Common myeloid progenitor, CD34-positive (primary cell): ENCODE measurements at regions not wholly inside any gene's neighbourhood (a gene's known extent, or its start where the extent isn't known, plus 50 kb on each side); places are given as distances from the start of the nearest gene placed in this dataset.

Experiments
- CTCF ChIA-PET: fragments of 350-600 bp; sonication (Branson Sonifier 250); formaldehyde crosslinking; loops from one replicate; lab custom pipeline; 2021; ENCODE audit warnings: antibody characterized with exemption; lab: Charles Lee
- POLR2A ChIA-PET: fragments of 350-600 bp; sonication (Branson Sonifier 250); formaldehyde crosslinking; loops from one replicate; lab custom pipeline; 2021; ENCODE audit warnings: antibody characterized with exemption; lab: Charles Lee
- DNase-seq, 3 donors: peaks; one replicate each; pipeline versions ENCODE4 v3.0.0 to v3.0.0-alpha.2; 2013
- H3K27ac ChIP-seq, 2 experiments: 1 replicate in 1 of 2; 2 replicates in 1 of 2; pipeline ENCODE4 v1.7.0; 2013; ENCODE audit warnings: inconsistent platforms in 2 of 2, low read length in 2 of 2, mild to moderate bottlenecking in 2 of 2, low read depth in 1 of 2, moderate library complexity in 1 of 2; ENCODE audit not compliant: severe bottlenecking in 2 of 2, insufficient read depth in 1 of 2, poor library complexity in 1 of 2
- H3K27me3 ChIP-seq, 5 experiments: replicated peaks in 2 of 5; 1 replicate in 3 of 5; 2 replicates in 2 of 5; pipeline versions ENCODE4 v1.6.1 to v1.7.0; 2013; ENCODE audit warnings: low read length in 4 of 5, mild to moderate bottlenecking in 2 of 5, moderate library complexity in 2 of 5, inconsistent platforms in 1 of 5; ENCODE audit not compliant: insufficient read depth in 5 of 5, control insufficient read depth in 4 of 5
- H3K36me3 ChIP-seq, 4 experiments: 1 replicate in 2 of 4; 2 replicates in 2 of 4; pipeline versions ENCODE4 v1.6.1 to v1.7.0; 2013; ENCODE audit warnings: low read length in 3 of 4, control low read depth in 1 of 4, mild to moderate bottlenecking in 1 of 4; ENCODE audit not compliant: control insufficient read depth in 4 of 4, insufficient read depth in 4 of 4
- H3K4me1 ChIP-seq, 4 experiments: 1 replicate in 3 of 4; 2 replicates in 1 of 4; pipeline versions ENCODE4 v1.6.1 to v1.7.1; 2013; ENCODE audit warnings: low read length in 3 of 4, mild to moderate bottlenecking in 3 of 4, control low read depth in 1 of 4, inconsistent platforms in 1 of 4, moderate library complexity in 1 of 4; ENCODE audit not compliant: control insufficient read depth in 4 of 4, insufficient read depth in 4 of 4; ENCODE audit errors: control extremely low read depth in 1 of 4
- H3K4me3 ChIP-seq, 7 experiments: 1 replicate in 4 of 7; 2 replicates in 3 of 7; pipeline versions ENCODE4 v1.5.1 to v1.7.0; 2013; ENCODE audit warnings: mild to moderate bottlenecking in 7 of 7, low read length in 6 of 7, moderate library complexity in 6 of 7, inconsistent platforms in 2 of 7, low read depth in 2 of 7, control low read depth in 1 of 7; ENCODE audit not compliant: insufficient read depth in 4 of 7, control insufficient read depth in 1 of 7; ENCODE audit errors: extremely low read depth in 1 of 7
- H3K9me3 ChIP-seq, 5 experiments: 1 replicate in 4 of 5; 2 replicates in 1 of 5; pipeline versions ENCODE4 v1.6.1 to v1.7.1; 2013; ENCODE audit warnings: low read length in 4 of 5, mild to moderate bottlenecking in 2 of 5, inconsistent platforms in 1 of 5, low read depth in 1 of 5, moderate library complexity in 1 of 5; ENCODE audit not compliant: control insufficient read depth in 4 of 5, insufficient read depth in 2 of 5; ENCODE audit errors: control extremely low read depth in 1 of 5
- WGBS: methylation state at CpG from one replicate; pipeline ENCODE4 v1.1.5; 2013; ENCODE audit not compliant: insufficient coverage; 5-methylcytosine and 5-hydroxymethylcytosine counted together

- POLR2A ChIA-PET: no interaction called here
- no peak for DNase-seq
- no peak overlapping the region for H3K27ac ChIP-seq
- no peak overlapping the region for H3K4me3 ChIP-seq
- no peaks in the 10 kb centered on the region for H3K36me3 ChIP-seq
- H3K27me3 ChIP-seq: peaks cover 0 to 5% (median 0%) of the 10 kb centered on the region in 5 experiments
- WGBS: 93% methylated on average over 3 of the region's 5 CpGs
- CTCF ChIA-PET: no interaction called here
- no peaks in the 10 kb centered on the region for H3K4me1 ChIP-seq
- H3K9me3 ChIP-seq: no peaks in the 10 kb centered on the region
These were observed 142.0 kb upstream of the IGSF21 start for GRCh38 chr1:17965515-17966100.

DNA sequence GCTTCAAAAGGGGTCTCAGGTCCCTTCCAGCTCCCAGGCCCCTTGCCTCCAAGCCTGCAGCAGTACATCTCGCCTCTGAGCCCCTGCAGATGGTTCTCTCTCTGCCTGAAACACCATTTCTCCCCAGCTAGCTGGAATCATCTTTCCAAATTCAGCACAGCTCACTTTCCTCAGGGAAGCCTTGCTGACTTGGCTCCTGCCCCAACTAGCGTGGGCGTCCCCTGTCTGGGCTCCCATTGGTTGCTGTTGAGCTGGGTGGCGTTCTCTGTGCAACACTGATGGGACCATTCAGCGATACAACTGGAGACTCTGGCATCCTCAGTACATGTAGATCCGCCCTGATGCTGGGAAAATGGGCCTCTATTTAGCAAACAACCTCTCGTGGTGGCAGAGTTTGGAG, 141.3 kb upstream of the IGSF21 start:
- ChIA-PET CTCF (no interaction called here), POLR2A (no interaction called here)
- H3K4me1 ChIP-seq: no peaks in the 10 kb centered on the region
- WGBS: 61% methylated on average over 5 of the region's 7 CpGs
- H3K4me3 ChIP-seq: no peak overlapping the region
- DNase-seq: no peak
- no peak overlapping the region for H3K27ac ChIP-seq
- no peaks in the 10 kb centered on the region for H3K9me3 ChIP-seq
- no peaks in the 10 kb centered on the region for H3K36me3 ChIP-seq
- peaks cover 0 to 3% (median 0%) of the 10 kb centered on the region in 5 experiments for H3K27me3 ChIP-seq

DNA sequence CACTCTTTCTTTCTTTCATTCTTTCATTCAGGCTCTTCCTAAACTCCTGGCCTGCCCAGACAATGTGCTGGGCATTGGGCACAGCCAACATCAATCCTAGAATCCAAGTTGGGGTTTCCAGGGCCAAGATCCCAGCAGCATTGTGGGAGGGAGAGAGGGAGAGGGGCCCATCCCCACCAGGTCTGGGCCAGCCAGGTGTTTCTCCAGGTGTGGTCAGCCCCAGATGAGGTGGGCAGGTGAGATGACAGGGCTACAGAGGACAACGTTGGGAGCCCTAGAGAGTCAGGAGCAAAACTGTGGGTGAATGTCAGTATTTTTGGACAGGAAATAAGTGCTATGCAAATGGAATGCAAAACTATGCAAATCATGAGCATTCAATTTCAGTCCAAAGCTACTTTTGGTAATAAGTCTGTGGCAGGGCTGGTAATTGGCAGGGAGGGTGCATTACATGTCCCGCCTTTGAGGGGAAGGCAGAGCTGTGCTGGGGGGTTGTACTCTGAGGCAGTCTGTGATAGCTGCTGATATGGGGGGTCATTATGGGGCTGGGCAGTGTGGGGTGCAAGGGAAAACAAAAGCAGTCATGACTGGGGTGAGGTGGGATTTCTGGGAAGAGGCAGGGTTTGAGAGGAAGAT, 139.9 kb upstream of the IGSF21 start:
- no peak for DNase-seq
- Histone ChIP-seq H3K27me3 (peaks cover 0 to 3% (median 0%) of the 10 kb centered on the region in 5 experiments), H3K9me3 (no peaks in the 10 kb centered on the region), H3K27ac (no peak overlapping the region), H3K36me3 (no peaks in the 10 kb centered on the region), H3K4me1 (no peaks in the 10 kb centered on the region), H3K4me3 (no peak overlapping the region)
- ChIA-PET CTCF (interaction anchor here (0.9 kb wide), 1 partner anchor 81 kb away, joined by 3 read pairs; no protein-coding TSS in a partner anchor), POLR2A (no interaction called here)
- 80% methylated on average over 2 of the region's 2 CpGs for WGBS

DNA sequence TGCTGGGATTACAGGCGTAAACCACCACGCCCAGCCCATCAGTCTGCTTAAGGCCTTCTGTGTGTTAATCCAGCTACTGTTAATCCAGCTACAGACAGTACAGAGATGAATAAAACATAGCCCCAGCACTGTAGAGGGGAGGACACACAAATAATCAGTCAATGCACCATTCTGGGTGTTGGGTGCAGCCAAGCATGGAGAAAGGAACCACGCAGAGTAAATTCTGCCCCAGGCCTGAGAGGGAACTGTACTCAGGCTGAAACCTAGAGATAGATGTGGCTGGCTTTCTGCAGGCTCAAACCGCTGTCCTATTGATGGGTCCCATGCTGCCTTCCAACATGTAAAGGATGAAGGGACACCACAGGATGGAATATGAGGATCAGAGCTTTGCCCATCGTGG, 136.8 kb upstream of the IGSF21 start:
- H3K9me3 ChIP-seq: no peaks in the 10 kb centered on the region
- H3K4me1 ChIP-seq: no peaks in the 10 kb centered on the region
- WGBS: 97% methylated on average over 5 of the region's 5 CpGs
- ChIA-PET CTCF (no interaction called here), POLR2A (no interaction called here)
- no peaks in the 10 kb centered on the region for H3K36me3 ChIP-seq
- no peak overlapping the region for H3K4me3 ChIP-seq
- no peak overlapping the region for H3K27ac ChIP-seq
- DNase-seq: no peak
- H3K27me3 ChIP-seq: peaks cover 0 to 14% (median 2%) of the 10 kb centered on the region in 5 experiments

- DNase-seq: no peak
- no peaks in the 10 kb centered on the region for H3K9me3 ChIP-seq
- WGBS: 84% methylated on average over 4 of the region's 8 CpGs
- H3K27me3 ChIP-seq: peaks cover 0 to 22% (median 2%) of the 10 kb centered on the region in 5 experiments
- no peaks in the 10 kb centered on the region for H3K36me3 ChIP-seq
- no peak overlapping the region for H3K27ac ChIP-seq
- POLR2A ChIA-PET: no interaction called here
- no peak overlapping the region for H3K4me3 ChIP-seq
- CTCF ChIA-PET: interaction anchor here (1.0 kb wide), 1 partner anchor 8 kb away, joined by 3 read pairs; no protein-coding TSS in a partner anchor
- no peaks in the 10 kb centered on the region for H3K4me1 ChIP-seq
These were observed 133.9 kb upstream of the IGSF21 start for GRCh38 chr1:17973694-17974093.

DNA sequence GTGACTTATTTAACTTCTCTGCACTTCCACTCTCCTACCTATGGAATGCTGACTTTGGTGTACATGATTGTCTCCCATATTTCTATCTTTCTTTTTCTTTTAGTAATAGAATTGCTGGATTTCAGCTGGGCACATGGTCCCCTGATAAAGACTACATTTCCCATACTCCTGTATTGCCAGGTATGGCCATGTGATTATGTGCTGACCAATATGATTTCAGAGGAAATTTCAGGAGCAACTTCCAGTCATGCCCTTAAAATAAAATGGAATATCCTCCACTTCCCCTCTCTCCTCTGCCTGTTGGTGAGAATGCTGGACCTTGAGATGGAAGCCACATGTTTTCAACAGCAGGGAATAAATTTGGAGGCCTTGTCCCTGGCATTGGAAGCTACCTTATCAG, 130.7 kb upstream of the IGSF21 start:
- H3K9me3 ChIP-seq: no peaks in the 10 kb centered on the region
- POLR2A ChIA-PET: no interaction called here
- no peak overlapping the region for H3K27ac ChIP-seq
- no peak overlapping the region for H3K4me3 ChIP-seq
- CTCF ChIA-PET: no interaction called here
- H3K4me1 ChIP-seq: no peaks in the 10 kb centered on the region
- H3K27me3 ChIP-seq: peaks cover 0 to 22% (median 2%) of the 10 kb centered on the region in 5 experiments
- H3K36me3 ChIP-seq: no peaks in the 10 kb centered on the region
- DNase-seq: no peak

- H3K27ac ChIP-seq: no peak overlapping the region
- H3K27me3 ChIP-seq: peaks cover 0 to 21% (median 0%) of the 10 kb centered on the region in 5 experiments
- no peak for DNase-seq
- H3K4me3 ChIP-seq: no peak overlapping the region
- H3K36me3 ChIP-seq: no peaks in the 10 kb centered on the region
- ChIA-PET CTCF (no interaction called here), POLR2A (no interaction called here)
- WGBS: 85% methylated on average over 2 of the region's 3 CpGs
- H3K9me3 ChIP-seq: no peaks in the 10 kb centered on the region
- H3K4me1 ChIP-seq: no peaks in the 10 kb centered on the region
These were observed 129.6 kb upstream of the IGSF21 start for GRCh38 chr1:17978016-17978415.
